GM23338 (cell line): ENCODE measurements at regions not wholly inside any gene's neighbourhood (a gene's known extent, or its start where the extent isn't known, plus 50 kb on each side); places are given as distances from the start of the nearest gene placed in this dataset.

Experiments
- ATAC-seq: fragments of 200-7000 bp; cut with Tn5 transposase; 3 replicates; pipeline ENCODE4 v1.9.1; 2020
- DNase-seq: peaks from one replicate; pipeline ENCODE4 v3.0.0-alpha.2; 2015; ENCODE audit warnings: low spot score
- H2AFZ ChIP-seq: fragments of 200-600 bp; sonication (generic); 2 replicates; pipeline ENCODE4 v1.8.0; 2016; ENCODE audit warnings: antibody characterized with exemption, mild to moderate bottlenecking, moderate library complexity
- H3F3A ChIP-seq: fragments of 200-600 bp; sonication (generic); replicated peaks from 2 replicates; pipeline ENCODE4 v1.8.0; 2017; ENCODE audit warnings: antibody characterized with exemption, mixed run types, low read depth
- H3K27ac ChIP-seq: fragments of 200-600 bp; sonication (generic); 2 replicates; pipeline ENCODE4 v1.6.1; 2016; ENCODE audit warnings: low read depth
- H3K27me3 ChIP-seq: fragments of 200-600 bp; sonication (generic); 2 replicates; pipeline ENCODE4 v1.8.0; 2016; ENCODE audit warnings: mild to moderate bottlenecking, mixed run types, moderate library complexity; ENCODE audit not compliant: insufficient read depth
- H3K36me3 ChIP-seq: fragments of 200-600 bp; sonication (generic); 2 replicates; pipeline ENCODE4 v1.8.0; 2016; ENCODE audit warnings: mild to moderate bottlenecking; ENCODE audit not compliant: insufficient read depth
- H3K4me1 ChIP-seq: fragments of 200-600 bp; sonication (generic); 2 replicates; pipeline ENCODE4 v1.8.0; 2016; ENCODE audit warnings: mild to moderate bottlenecking, moderate library complexity; ENCODE audit not compliant: insufficient read depth
- H3K4me2 ChIP-seq: fragments of 200-600 bp; sonication (generic); 2 replicates; pipeline ENCODE4 v1.7.1; 2017; ENCODE audit warnings: mixed run types
- H3K4me3 ChIP-seq: fragments of 200-600 bp; sonication (generic); 2 replicates; pipeline ENCODE4 v1.6.1; 2016; ENCODE audit warnings: mixed run types
- H3K79me2 ChIP-seq: fragments of 200-600 bp; sonication (generic); replicated peaks from 2 replicates; pipeline ENCODE4 v1.8.0; 2017; ENCODE audit warnings: mild to moderate bottlenecking; ENCODE audit not compliant: insufficient read depth
- H3K9me2 ChIP-seq: fragments of 200-600 bp; sonication (generic); 2 replicates; pipeline ENCODE4 v1.8.0; 2017; ENCODE audit not compliant: insufficient read depth
- H4K20me1 ChIP-seq: fragments of 200-600 bp; sonication (generic); replicated peaks from 2 replicates; pipeline ENCODE4 v1.8.0; 2017; ENCODE audit warnings: mild to moderate bottlenecking; ENCODE audit not compliant: insufficient read depth
- H3K27ac Mint-ChIP-seq: 2 replicates; pipeline ENCODE4 v1.8.0; 2020; ENCODE audit warnings: inconsistent platforms, mild to moderate bottlenecking, moderate library complexity, mixed read lengths
- H3K27me3 Mint-ChIP-seq: 3 replicates; pipeline ENCODE4 v1.8.0; 2022; ENCODE audit warnings: low read depth, mild to moderate bottlenecking, moderate library complexity, mixed read lengths, inconsistent platforms; ENCODE audit not compliant: insufficient read depth, poor library complexity
- H3K36me3 Mint-ChIP-seq: 3 replicates; pipeline ENCODE4 v1.8.0; 2021; ENCODE audit warnings: low read depth, mild to moderate bottlenecking, inconsistent platforms, moderate library complexity, mixed read lengths
- H3K4me1 Mint-ChIP-seq: 3 replicates; pipeline ENCODE4 v1.8.0; 2020; ENCODE audit warnings: mild to moderate bottlenecking, inconsistent platforms, mixed read lengths
- H3K4me3 Mint-ChIP-seq: 3 replicates; pipeline ENCODE4 v1.8.0; 2021; ENCODE audit warnings: moderate library complexity, mild to moderate bottlenecking, inconsistent platforms, mixed read lengths
- H3K9me3 Mint-ChIP-seq: 3 replicates; pipeline ENCODE4 v1.8.0; 2020; ENCODE audit warnings: moderate library complexity, mild to moderate bottlenecking, inconsistent platforms, mixed read lengths
- CTCF ChIP-seq, 2 experiments: fragments of 200-600 bp in 1 of 2; sonication (generic) in 1 of 2; conservative IDR thresholded peaks; 2 replicates each; pipeline versions ENCODE4 v1.5.1 to v1.6.1; 2016 to 2017; ENCODE audit warnings: antibody characterized with exemption in 2 of 2, low read depth in 2 of 2, mild to moderate bottlenecking in 2 of 2, moderate library complexity in 1 of 2
- ETS1 ChIP-seq: IDR thresholded peaks from 2 replicates; pipeline ENCODE4 v1.6.1; 2016; ENCODE audit warnings: antibody characterized with exemption
- EZH2 ChIP-seq: fragments of 200-600 bp; sonication (generic); IDR thresholded peaks from one replicate; pipeline ENCODE4 v1.8.0; 2017; ENCODE audit warnings: antibody characterized with exemption, mild to moderate bottlenecking, low read depth; ENCODE audit not compliant: unreplicated experiment
- EZH2phosphoT487 ChIP-seq: fragments of 200-600 bp; sonication (generic); IDR thresholded peaks from one replicate; pipeline ENCODE4 v1.8.1; 2018; ENCODE audit warnings: antibody characterized with exemption; ENCODE audit not compliant: unreplicated experiment
- JUNB ChIP-seq: IDR thresholded peaks from one replicate; pipeline ENCODE4 v1.6.1; 2016; ENCODE audit warnings: antibody characterized with exemption; ENCODE audit not compliant: unreplicated experiment
- NANOG ChIP-seq: IDR thresholded peaks from 2 replicates; pipeline ENCODE4 v1.6.1; 2016; ENCODE audit warnings: antibody characterized with exemption, borderline replicate concordance
- REST ChIP-seq: IDR thresholded peaks from one replicate; pipeline ENCODE4 v1.6.1; 2018; ENCODE audit warnings: antibody characterized with exemption; ENCODE audit not compliant: unreplicated experiment
- ZNF114 ChIP-seq: fragments of 250-450 bp; sonication (Bioruptor Pico); IDR thresholded peaks from 2 replicates; pipeline ENCODE4 v1.5.0; 2020; ENCODE audit warnings: mild to moderate bottlenecking, moderate library complexity
- ZNF331 ChIP-seq: fragments of 250-450 bp; sonication (Bioruptor Pico); IDR thresholded peaks from 2 replicates; pipeline ENCODE4 v1.5.0; 2020; ENCODE audit warnings: low read depth, mild to moderate bottlenecking, moderate library complexity
- ZNF462 ChIP-seq: fragments of 250-450 bp; sonication (Bioruptor Pico); IDR thresholded peaks from 2 replicates; pipeline ENCODE4 v1.5.0; 2020; ENCODE audit warnings: mild to moderate bottlenecking, moderate library complexity

GRCh38 chr5:58245476-58245840 lies 214.4 kb downstream of the PLK2 start (continued):
- TF ChIP-seq ZNF462 (CRISPR knock-in tag) (no peak), ZNF114 (CRISPR knock-in tag) (no peak)

- no peaks in the 10 kb centered on the region for H3F3A ChIP-seq
- H2AFZ ChIP-seq = peak overlapping the region; percentile 33; the same call in 1 of the 2 replicates
- DNase-seq (no peak), ATAC-seq (no peak)
- no peak overlapping the region for H3K4me2 ChIP-seq
- Mint-ChIP-seq H3K4me1 (peaks cover 3% of the 10 kb centered on the region), H3K9me3 (no peaks in the 10 kb centered on the region), H3K27ac (no peak overlapping the region), H3K27me3 (peaks cover 3% of the 10 kb centered on the region), H3K4me3 (no peak overlapping the region), H3K36me3 (no peaks in the 10 kb centered on the region)
- no peak overlapping the region for H3K27ac ChIP-seq
- H4K20me1 ChIP-seq = no peaks in the 10 kb centered on the region
- 0 out of 2 replicates have a peak, but pooled peaks cover 5% of the 10 kb centered on the region for H3K9me2 ChIP-seq
- no peak overlapping the region for H3K4me3 ChIP-seq
- no peaks in the 10 kb centered on the region for H3K4me1 ChIP-seq
- no peaks in the 10 kb centered on the region for H3K36me3 ChIP-seq
- no peaks in the 10 kb centered on the region for H3K27me3 ChIP-seq
- H3K79me2 ChIP-seq = no peaks in the 10 kb centered on the region
- TF ChIP-seq JUNB (no peak), NANOG (no peak), ETS1 (no peak), ZNF331 (CRISPR knock-in tag) (no peak), ZNF114 (CRISPR knock-in tag) (no peak), EZH2phosphoT487 (no peak), EZH2 (no peak), REST (no peak), CTCF (conservative IDR thresholded peaks at IDR 0.05; ENCODE audit: low read depth in 2 of 2) (no peak)
Measured at GRCh38 chr5:58244819-58245475, 214.9 kb downstream of the PLK2 start.
